ENCODE measurements at regions not wholly inside any gene's neighbourhood (a gene's known extent, or its start where the extent isn't known, plus 50 kb on each side); places are given as distances from the start of the nearest gene placed in this dataset.

DNA sequence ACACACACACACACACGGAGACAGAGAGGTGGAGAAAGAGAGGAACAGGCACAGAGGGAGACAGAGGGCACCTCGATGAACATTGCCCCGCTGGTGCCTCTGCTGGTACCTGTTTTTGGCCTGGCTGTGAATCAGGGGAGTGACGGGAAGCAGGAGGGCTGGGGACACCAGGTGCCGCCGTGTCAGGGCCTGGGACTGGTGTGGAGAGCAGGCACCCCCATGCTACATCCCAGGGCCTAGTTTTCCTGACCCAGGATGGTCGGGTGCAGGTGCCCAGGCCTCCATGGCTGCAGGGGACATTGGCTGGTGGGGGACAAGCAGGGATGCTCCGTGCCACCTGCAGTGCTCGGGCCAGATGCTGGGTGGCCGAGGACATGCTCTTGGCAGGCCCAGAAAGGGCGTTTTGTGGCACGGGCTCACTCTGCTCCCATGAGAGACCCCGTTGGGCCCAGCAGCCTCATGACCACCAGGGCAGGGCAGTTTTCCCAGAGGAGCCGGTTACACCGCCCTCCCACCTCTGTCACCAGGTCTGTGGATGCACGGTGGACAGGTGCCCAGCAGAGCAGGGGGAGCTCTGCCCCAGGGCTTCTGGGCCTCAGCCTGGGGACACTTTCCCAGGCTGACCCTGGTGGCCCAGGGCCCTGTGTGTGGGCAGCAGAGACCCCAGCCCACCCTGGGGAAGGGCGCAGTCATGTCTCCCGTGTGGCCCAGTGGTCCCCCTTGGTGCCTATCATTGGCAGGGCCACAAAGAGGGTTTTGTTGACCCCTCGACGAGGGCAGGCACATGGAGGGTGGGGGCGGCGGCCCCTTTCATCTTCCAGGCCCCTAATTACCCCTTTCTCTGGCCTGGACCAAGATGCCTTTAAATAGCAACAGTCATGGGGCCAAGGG is 207.5 kb upstream of the RTL1 start:
- TF ChIP-seq CTCF (IDR thresholded peaks at IDR 0.05; ENCODE audit: low read depth, low read length) (no peak), EZH2phosphoT487 (IDR thresholded peaks at IDR 0.05; ENCODE audit: low read depth) (no peak)

All from OCI-LY3 (cell line).